GM23338 (cell line): ENCODE measurements at regions not wholly inside any gene's neighbourhood (a gene's known extent, or its start where the extent isn't known, plus 50 kb on each side); places are given as distances from the start of the nearest gene placed in this dataset.
"Not testable (repeated sequence)": the region's sequence is repeated elsewhere in the genome, so short reads cannot be mapped to it uniquely, and the experiment has no call there.

Source experiments
- ATAC-seq: fragments of 200-7000 bp; cut with Tn5 transposase; 3 replicates; pipeline ENCODE4 v1.9.1; 2020
- DNase-seq: peaks from one replicate; pipeline ENCODE4 v3.0.0-alpha.2; 2015; ENCODE audit warnings: low spot score
- H2AFZ ChIP-seq: fragments of 200-600 bp; sonication (generic); 2 replicates; pipeline ENCODE4 v1.8.0; 2016; ENCODE audit warnings: antibody characterized with exemption, mild to moderate bottlenecking, moderate library complexity
- H3F3A ChIP-seq: fragments of 200-600 bp; sonication (generic); replicated peaks from 2 replicates; pipeline ENCODE4 v1.8.0; 2017; ENCODE audit warnings: antibody characterized with exemption, mixed run types, low read depth
- H3K27ac ChIP-seq: fragments of 200-600 bp; sonication (generic); 2 replicates; pipeline ENCODE4 v1.6.1; 2016; ENCODE audit warnings: low read depth
- H3K27me3 ChIP-seq: fragments of 200-600 bp; sonication (generic); 2 replicates; pipeline ENCODE4 v1.8.0; 2016; ENCODE audit warnings: mild to moderate bottlenecking, mixed run types, moderate library complexity; ENCODE audit not compliant: insufficient read depth
- H3K36me3 ChIP-seq: fragments of 200-600 bp; sonication (generic); 2 replicates; pipeline ENCODE4 v1.8.0; 2016; ENCODE audit warnings: mild to moderate bottlenecking; ENCODE audit not compliant: insufficient read depth
- H3K4me1 ChIP-seq: fragments of 200-600 bp; sonication (generic); 2 replicates; pipeline ENCODE4 v1.8.0; 2016; ENCODE audit warnings: mild to moderate bottlenecking, moderate library complexity; ENCODE audit not compliant: insufficient read depth
- H3K4me2 ChIP-seq: fragments of 200-600 bp; sonication (generic); 2 replicates; pipeline ENCODE4 v1.7.1; 2017; ENCODE audit warnings: mixed run types
- H3K4me3 ChIP-seq: fragments of 200-600 bp; sonication (generic); 2 replicates; pipeline ENCODE4 v1.6.1; 2016; ENCODE audit warnings: mixed run types
- H3K79me2 ChIP-seq: fragments of 200-600 bp; sonication (generic); replicated peaks from 2 replicates; pipeline ENCODE4 v1.8.0; 2017; ENCODE audit warnings: mild to moderate bottlenecking; ENCODE audit not compliant: insufficient read depth
- H3K9me2 ChIP-seq: fragments of 200-600 bp; sonication (generic); 2 replicates; pipeline ENCODE4 v1.8.0; 2017; ENCODE audit not compliant: insufficient read depth
- H4K20me1 ChIP-seq: fragments of 200-600 bp; sonication (generic); replicated peaks from 2 replicates; pipeline ENCODE4 v1.8.0; 2017; ENCODE audit warnings: mild to moderate bottlenecking; ENCODE audit not compliant: insufficient read depth
- H3K27ac Mint-ChIP-seq: 2 replicates; pipeline ENCODE4 v1.8.0; 2020; ENCODE audit warnings: inconsistent platforms, mild to moderate bottlenecking, moderate library complexity, mixed read lengths
- H3K27me3 Mint-ChIP-seq: 3 replicates; pipeline ENCODE4 v1.8.0; 2022; ENCODE audit warnings: low read depth, mild to moderate bottlenecking, moderate library complexity, mixed read lengths, inconsistent platforms; ENCODE audit not compliant: insufficient read depth, poor library complexity
- H3K36me3 Mint-ChIP-seq: 3 replicates; pipeline ENCODE4 v1.8.0; 2021; ENCODE audit warnings: low read depth, mild to moderate bottlenecking, inconsistent platforms, moderate library complexity, mixed read lengths
- H3K4me1 Mint-ChIP-seq: 3 replicates; pipeline ENCODE4 v1.8.0; 2020; ENCODE audit warnings: mild to moderate bottlenecking, inconsistent platforms, mixed read lengths
- H3K4me3 Mint-ChIP-seq: 3 replicates; pipeline ENCODE4 v1.8.0; 2021; ENCODE audit warnings: moderate library complexity, mild to moderate bottlenecking, inconsistent platforms, mixed read lengths
- H3K9me3 Mint-ChIP-seq: 3 replicates; pipeline ENCODE4 v1.8.0; 2020; ENCODE audit warnings: moderate library complexity, mild to moderate bottlenecking, inconsistent platforms, mixed read lengths
- CREB1 ChIP-seq: fragments of 250-450 bp; sonication (Bioruptor Pico); IDR thresholded peaks from 2 replicates; pipeline ENCODE4 v1.5.0; 2020; ENCODE audit warnings: low read depth, mild to moderate bottlenecking, moderate library complexity
- EZH2 ChIP-seq: fragments of 200-600 bp; sonication (generic); IDR thresholded peaks from one replicate; pipeline ENCODE4 v1.8.0; 2017; ENCODE audit warnings: antibody characterized with exemption, mild to moderate bottlenecking, low read depth; ENCODE audit not compliant: unreplicated experiment
- EZH2phosphoT487 ChIP-seq: fragments of 200-600 bp; sonication (generic); IDR thresholded peaks from one replicate; pipeline ENCODE4 v1.8.1; 2018; ENCODE audit warnings: antibody characterized with exemption; ENCODE audit not compliant: unreplicated experiment
- JUNB ChIP-seq: IDR thresholded peaks from one replicate; pipeline ENCODE4 v1.6.1; 2016; ENCODE audit warnings: antibody characterized with exemption; ENCODE audit not compliant: unreplicated experiment
- REST ChIP-seq: IDR thresholded peaks from one replicate; pipeline ENCODE4 v1.6.1; 2018; ENCODE audit warnings: antibody characterized with exemption; ENCODE audit not compliant: unreplicated experiment
- STAT1 ChIP-seq: IDR thresholded peaks from one replicate; pipeline ENCODE4 v1.6.1; 2016; ENCODE audit warnings: antibody characterized with exemption; ENCODE audit not compliant: unreplicated experiment
- ZNF331 ChIP-seq: fragments of 250-450 bp; sonication (Bioruptor Pico); IDR thresholded peaks from 2 replicates; pipeline ENCODE4 v1.5.0; 2020; ENCODE audit warnings: low read depth, mild to moderate bottlenecking, moderate library complexity
- TF ChIP-seq, protein P1 (sequence below): IDR thresholded peaks from 2 replicates; pipeline ENCODE4 v1.6.1; 2016; ENCODE audit warnings: antibody characterized with exemption
- TF ChIP-seq, protein P2 (sequence below): fragments of 250-450 bp; sonication (Bioruptor Pico); IDR thresholded peaks from 2 replicates; pipeline ENCODE4 v1.5.0; 2020; ENCODE audit warnings: mild to moderate bottlenecking, moderate library complexity

DNA sequence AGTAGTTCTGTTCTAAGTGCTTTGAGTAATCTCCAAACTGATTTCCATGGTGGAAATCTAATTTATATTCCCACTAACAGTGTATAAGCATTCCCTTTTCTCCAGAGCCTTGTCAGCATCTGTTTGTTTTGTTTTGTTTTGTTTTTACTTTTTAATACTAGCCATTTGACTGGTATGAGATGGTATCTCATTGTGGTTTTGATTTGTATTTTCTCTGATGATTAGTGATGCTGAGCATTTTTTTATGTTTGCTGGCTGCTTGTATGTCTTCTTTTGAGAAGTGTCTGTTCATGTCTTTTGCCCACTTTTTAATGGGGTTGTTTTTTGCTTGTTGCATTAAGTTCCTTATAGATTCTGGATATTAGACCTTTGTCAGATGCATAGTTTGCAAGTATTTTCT lies 100.8 kb downstream of the SEC16B start:
- H3K27me3 Mint-ChIP-seq, H3K9me2 ChIP-seq, H3F3A ChIP-seq, H3K27ac Mint-ChIP-seq, H3K27ac ChIP-seq, H3K4me1 Mint-ChIP-seq, H2AFZ ChIP-seq, H3K36me3 ChIP-seq, ATAC-seq, H4K20me1 ChIP-seq, H3K4me2 ChIP-seq, DNase-seq, H3K79me2 ChIP-seq, H3K27me3 ChIP-seq, H3K36me3 Mint-ChIP-seq, H3K4me3 ChIP-seq, H3K9me3 Mint-ChIP-seq, H3K4me3 Mint-ChIP-seq, H3K4me1 ChIP-seq: not testable (repeated sequence)

- H3K9me2 ChIP-seq, result peaks cover 4% of the 10 kb centered on the region
- TF ChIP-seq ZNF331 (CRISPR knock-in tag) (no peak), REST (no peak), CREB1 (CRISPR knock-in tag) (no peak), EZH2phosphoT487 (no peak), EZH2 (no peak), JUNB (no peak), STAT1 (no peak)
- TF ChIP-seq, protein P1, sequence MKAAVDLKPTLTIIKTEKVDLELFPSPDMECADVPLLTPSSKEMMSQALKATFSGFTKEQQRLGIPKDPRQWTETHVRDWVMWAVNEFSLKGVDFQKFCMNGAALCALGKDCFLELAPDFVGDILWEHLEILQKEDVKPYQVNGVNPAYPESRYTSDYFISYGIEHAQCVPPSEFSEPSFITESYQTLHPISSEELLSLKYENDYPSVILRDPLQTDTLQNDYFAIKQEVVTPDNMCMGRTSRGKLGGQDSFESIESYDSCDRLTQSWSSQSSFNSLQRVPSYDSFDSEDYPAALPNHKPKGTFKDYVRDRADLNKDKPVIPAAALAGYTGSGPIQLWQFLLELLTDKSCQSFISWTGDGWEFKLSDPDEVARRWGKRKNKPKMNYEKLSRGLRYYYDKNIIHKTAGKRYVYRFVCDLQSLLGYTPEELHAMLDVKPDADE, result no peak
- TF ChIP-seq, protein P2, sequence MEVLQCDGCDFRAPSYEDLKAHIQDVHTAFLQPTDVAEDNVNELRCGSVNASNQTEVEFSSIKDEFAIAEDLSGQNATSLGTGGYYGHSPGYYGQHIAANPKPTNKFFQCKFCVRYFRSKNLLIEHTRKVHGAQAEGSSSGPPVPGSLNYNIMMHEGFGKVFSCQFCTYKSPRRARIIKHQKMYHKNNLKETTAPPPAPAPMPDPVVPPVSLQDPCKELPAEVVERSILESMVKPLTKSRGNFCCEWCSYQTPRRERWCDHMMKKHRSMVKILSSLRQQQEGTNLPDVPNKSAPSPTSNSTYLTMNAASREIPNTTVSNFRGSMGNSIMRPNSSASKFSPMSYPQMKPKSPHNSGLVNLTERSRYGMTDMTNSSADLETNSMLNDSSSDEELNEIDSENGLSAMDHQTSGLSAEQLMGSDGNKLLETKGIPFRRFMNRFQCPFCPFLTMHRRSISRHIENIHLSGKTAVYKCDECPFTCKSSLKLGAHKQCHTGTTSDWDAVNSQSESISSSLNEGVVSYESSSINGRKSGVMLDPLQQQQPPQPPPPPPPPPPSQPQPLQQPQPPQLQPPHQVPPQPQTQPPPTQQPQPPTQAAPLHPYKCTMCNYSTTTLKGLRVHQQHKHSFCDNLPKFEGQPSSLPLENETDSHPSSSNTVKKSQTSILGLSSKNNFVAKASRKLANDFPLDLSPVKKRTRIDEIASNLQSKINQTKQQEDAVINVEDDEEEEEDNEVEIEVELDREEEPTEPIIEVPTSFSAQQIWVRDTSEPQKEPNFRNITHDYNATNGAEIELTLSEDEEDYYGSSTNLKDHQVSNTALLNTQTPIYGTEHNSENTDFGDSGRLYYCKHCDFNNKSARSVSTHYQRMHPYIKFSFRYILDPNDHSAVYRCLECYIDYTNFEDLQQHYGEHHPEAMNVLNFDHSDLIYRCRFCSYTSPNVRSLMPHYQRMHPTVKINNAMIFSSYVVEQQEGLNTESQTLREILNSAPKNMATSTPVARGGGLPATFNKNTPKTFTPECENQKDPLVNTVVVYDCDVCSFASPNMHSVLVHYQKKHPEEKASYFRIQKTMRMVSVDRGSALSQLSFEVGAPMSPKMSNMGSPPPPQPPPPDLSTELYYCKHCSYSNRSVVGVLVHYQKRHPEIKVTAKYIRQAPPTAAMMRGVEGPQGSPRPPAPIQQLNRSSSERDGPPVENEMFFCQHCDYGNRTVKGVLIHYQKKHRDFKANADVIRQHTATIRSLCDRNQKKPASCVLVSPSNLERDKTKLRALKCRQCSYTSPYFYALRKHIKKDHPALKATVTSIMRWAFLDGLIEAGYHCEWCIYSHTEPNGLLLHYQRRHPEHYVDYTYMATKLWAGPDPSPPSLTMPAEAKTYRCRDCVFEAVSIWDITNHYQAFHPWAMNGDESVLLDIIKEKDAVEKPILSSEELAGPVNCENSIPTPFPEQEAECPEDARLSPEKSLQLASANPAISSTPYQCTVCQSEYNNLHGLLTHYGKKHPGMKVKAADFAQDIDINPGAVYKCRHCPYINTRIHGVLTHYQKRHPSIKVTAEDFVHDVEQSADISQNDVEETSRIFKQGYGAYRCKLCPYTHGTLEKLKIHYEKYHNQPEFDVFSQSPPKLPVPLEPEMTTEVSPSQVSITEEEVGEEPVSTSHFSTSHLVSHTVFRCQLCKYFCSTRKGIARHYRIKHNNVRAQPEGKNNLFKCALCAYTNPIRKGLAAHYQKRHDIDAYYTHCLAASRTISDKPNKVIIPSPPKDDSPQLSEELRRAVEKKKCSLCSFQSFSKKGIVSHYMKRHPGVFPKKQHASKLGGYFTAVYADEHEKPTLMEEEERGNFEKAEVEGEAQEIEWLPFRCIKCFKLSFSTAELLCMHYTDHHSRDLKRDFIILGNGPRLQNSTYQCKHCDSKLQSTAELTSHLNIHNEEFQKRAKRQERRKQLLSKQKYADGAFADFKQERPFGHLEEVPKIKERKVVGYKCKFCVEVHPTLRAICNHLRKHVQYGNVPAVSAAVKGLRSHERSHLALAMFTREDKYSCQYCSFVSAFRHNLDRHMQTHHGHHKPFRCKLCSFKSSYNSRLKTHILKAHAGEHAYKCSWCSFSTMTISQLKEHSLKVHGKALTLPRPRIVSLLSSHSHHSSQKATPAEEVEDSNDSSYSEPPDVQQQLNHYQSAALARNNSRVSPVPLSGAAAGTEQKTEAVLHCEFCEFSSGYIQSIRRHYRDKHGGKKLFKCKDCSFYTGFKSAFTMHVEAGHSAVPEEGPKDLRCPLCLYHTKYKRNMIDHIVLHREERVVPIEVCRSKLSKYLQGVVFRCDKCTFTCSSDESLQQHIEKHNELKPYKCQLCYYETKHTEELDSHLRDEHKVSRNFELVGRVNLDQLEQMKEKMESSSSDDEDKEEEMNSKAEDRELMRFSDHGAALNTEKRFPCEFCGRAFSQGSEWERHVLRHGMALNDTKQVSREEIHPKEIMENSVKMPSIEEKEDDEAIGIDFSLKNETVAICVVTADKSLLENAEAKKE, result no peak
- H3K4me2 ChIP-seq, result no peak overlapping the region
- H4K20me1 ChIP-seq, result no peaks in the 10 kb centered on the region
- no peak for DNase-seq
- Mint-ChIP-seq H3K36me3 (no peaks in the 10 kb centered on the region), H3K27ac (no peak overlapping the region), H3K9me3 (no peaks in the 10 kb centered on the region; the same call in 2 of the 3 replicates), H3K27me3 (peaks cover 8% of the 10 kb centered on the region), H3K4me1 (no peaks in the 10 kb centered on the region), H3K4me3 (no peak overlapping the region)
- H3F3A ChIP-seq, result no peaks in the 10 kb centered on the region
- no peaks in the 10 kb centered on the region for H3K36me3 ChIP-seq
- no peaks in the 10 kb centered on the region for H3K27me3 ChIP-seq
- no peak overlapping the region for H3K27ac ChIP-seq
- ATAC-seq, result no peak
- no peak overlapping the region for H3K4me3 ChIP-seq
- no peaks in the 10 kb centered on the region for H3K4me1 ChIP-seq
- no peaks in the 10 kb centered on the region for H3K79me2 ChIP-seq
- H2AFZ ChIP-seq, result no peak overlapping the region
Observed at GRCh38 chr1:177865807-177866206, 104.1 kb downstream of the SEC16B start.
